BLaER1 treated with 17β-estradiol and CSF1 and Interleukin-3, amounts not matched to agents 10 nM and 100 nM (cell line): ENCODE measurements at regions not wholly inside any gene's neighbourhood (a gene's known extent, or its start where the extent isn't known, plus 50 kb on each side); places are given as distances from the start of the nearest gene placed in this dataset.

Experiments
- H3K27ac ChIP-seq, 11 experiments: shearing (Covaris generic); formaldehyde crosslinking; 2 replicates each; pipeline ENCODE4 v1.8.1; 2022
- H3K27me3 ChIP-seq, 11 experiments: shearing (Covaris generic); formaldehyde crosslinking; 2 replicates each; pipeline ENCODE4 v1.8.1; 2022
- H3K36me3 ChIP-seq, 11 experiments: shearing (Covaris generic); formaldehyde crosslinking; 2 replicates each; pipeline ENCODE4 v1.8.1; 2022
- H3K4me1 ChIP-seq, 10 experiments: shearing (Covaris generic); formaldehyde crosslinking; 2 replicates each; pipeline ENCODE4 v1.8.1; 2022
- H3K4me2 ChIP-seq, 11 experiments: shearing (Covaris generic); formaldehyde crosslinking; 2 replicates each; pipeline ENCODE4 v1.8.1; 2022
- H3K4me3 ChIP-seq, 10 experiments: shearing (Covaris generic); formaldehyde crosslinking; 2 replicates each; pipeline ENCODE4 v1.8.1; 2022
- H3K9ac ChIP-seq, 11 experiments: shearing (Covaris generic); formaldehyde crosslinking; 2 replicates each; pipeline ENCODE4 v1.8.1; 2022
- H3K9me3 ChIP-seq, 11 experiments: shearing (Covaris generic); formaldehyde crosslinking; replicated peaks in 1 of 11; 2 replicates each; pipeline ENCODE4 v1.8.1; 2022
- H4K20me1 ChIP-seq, 11 experiments: shearing (Covaris generic); formaldehyde crosslinking; 2 replicates each; pipeline ENCODE4 v1.8.1; 2022
- Cebpa-rat ChIP-seq, 11 experiments: shearing (Covaris generic); IDR thresholded peaks; 2 replicates each; pipeline ENCODE4 v1.8.1; 2022

DNA sequence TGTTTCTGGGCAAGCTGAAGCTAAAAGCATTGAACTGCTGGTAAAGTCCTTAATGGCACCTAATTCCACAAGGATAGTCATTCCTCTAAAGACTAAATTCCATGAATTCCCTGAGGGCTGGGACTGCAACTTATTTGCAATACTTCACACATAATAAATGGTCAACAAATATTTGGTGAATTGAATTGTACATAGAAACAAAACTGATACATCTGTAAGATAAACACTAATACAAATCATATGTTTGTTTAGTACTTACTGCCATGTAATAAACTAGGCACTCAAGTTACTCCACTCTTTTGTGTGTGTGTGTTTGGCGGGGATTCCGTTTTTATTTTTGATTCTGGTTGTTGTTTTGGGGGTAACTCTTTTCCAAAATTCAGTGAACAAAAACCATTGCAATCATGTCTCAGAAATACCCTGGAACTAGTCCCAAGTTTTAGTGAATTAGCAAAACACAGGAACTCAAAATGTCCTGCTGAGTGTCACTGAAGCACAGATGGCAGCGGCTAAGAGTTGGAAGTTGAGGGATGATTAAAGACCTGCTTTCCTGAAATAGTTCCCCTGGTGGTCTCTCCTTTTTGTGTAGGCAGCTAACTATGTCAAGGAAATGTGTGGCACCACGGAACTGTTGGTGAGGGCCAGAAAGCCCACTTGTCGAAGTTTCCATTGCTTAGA, 74.8 kb upstream of the SNRPB2 start:
- Histone ChIP-seq H4K20me1 (no peaks in the 10 kb centered on the region), H3K36me3 (no peaks in the 10 kb centered on the region), H3K9ac (no peak overlapping the region), H3K9me3 (peaks cover 0 to 14% (median 10%) of the 10 kb centered on the region in 11 experiments; a peak in 14 of 22 replicates), H3K4me2 (no peak overlapping the region), H3K4me1 (no peaks in the 10 kb centered on the region), H3K27ac (no peak overlapping the region), H3K4me3 (no peak overlapping the region), H3K27me3 (no peaks in the 10 kb centered on the region)
- TF ChIP-seq Cebpa-rat (IDR thresholded peaks at IDR 0.05): no peak

DNA sequence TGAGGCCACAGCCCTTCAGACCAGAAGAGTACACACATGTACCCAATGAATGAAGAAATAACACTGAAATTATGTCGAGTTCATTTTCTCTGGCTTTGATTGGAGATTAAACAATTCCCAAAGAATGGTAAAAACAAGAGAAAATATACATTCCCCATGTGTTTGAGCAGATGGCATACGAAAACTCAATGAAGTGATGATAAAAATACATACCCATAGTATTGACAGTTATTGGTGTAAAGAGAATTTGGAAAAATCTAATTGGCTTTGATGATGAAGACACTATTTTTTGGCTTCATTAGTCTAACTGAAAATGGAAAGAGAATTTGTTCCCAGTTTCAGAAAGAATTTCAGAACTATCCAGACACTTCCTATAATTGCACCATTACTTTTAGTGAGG, 76.6 kb upstream of the SNRPB2 start:
- Histone ChIP-seq H3K27me3 (no peaks in the 10 kb centered on the region), H3K9ac (no peak overlapping the region)

DNA sequence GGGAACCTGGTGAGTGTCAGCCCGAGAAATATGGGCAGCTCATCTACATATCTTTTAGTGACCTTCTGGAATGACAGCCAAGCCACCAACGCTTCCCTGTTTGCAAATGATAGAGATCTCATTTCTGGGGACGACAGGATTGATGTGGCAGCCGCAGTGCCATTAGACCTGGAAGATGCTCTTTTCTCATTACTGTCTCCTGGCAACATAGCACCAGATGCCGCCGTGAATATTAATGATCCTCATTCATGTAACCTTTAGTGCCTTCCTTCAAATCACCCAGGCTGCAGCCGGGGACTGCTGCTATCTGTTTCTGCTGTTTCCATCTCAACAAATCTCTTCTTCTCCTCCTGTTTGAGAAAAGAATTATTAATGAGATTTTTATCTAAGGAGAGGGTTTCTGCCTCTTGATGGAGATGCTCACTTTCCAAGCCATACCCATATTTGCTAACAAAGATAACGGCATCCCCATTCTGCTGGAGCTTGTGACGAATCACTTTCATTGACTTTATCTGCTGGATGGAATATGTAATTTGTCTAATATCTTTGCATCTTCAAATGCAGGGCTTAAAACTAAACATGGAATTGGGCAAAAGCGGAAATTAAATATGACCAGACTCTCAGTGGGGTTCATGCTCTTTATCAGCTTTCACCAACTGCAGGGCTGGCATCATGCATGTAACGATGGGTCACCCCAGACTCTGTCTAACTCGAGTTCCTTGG, 74.8 kb upstream of the KIF16B start:
- no peak overlapping the region for H3K4me3 ChIP-seq
- peaks cover 0 to 14% (median 0%) of the 10 kb centered on the region in 11 experiments; a peak in 4 of 22 replicates for H3K9me3 ChIP-seq
- H3K27ac ChIP-seq: no peak overlapping the region
- no peak for TF ChIP-seq Cebpa-rat (IDR thresholded peaks at IDR 0.05)
- no peaks in the 10 kb centered on the region for H4K20me1 ChIP-seq
- H3K4me1 ChIP-seq: no peaks in the 10 kb centered on the region
- H3K36me3 ChIP-seq: no peaks in the 10 kb centered on the region
- no peak overlapping the region for H3K4me2 ChIP-seq
- H3K9ac ChIP-seq: no peak overlapping the region
- no peaks in the 10 kb centered on the region for H3K27me3 ChIP-seq

More for the DNA sequence above, 76.6 kb upstream of the SNRPB2 start:
- Histone ChIP-seq H3K4me3 (no peak overlapping the region), H3K9me3 (peaks cover 0 to 13% (median 10%) of the 10 kb centered on the region in 11 experiments; a peak in 13 of 22 replicates), H3K4me1 (no peaks in the 10 kb centered on the region), H4K20me1 (no peaks in the 10 kb centered on the region), H3K36me3 (no peaks in the 10 kb centered on the region), H3K27ac (no peak overlapping the region), H3K4me2 (no peak overlapping the region)
- no peak for TF ChIP-seq Cebpa-rat (IDR thresholded peaks at IDR 0.05)

DNA sequence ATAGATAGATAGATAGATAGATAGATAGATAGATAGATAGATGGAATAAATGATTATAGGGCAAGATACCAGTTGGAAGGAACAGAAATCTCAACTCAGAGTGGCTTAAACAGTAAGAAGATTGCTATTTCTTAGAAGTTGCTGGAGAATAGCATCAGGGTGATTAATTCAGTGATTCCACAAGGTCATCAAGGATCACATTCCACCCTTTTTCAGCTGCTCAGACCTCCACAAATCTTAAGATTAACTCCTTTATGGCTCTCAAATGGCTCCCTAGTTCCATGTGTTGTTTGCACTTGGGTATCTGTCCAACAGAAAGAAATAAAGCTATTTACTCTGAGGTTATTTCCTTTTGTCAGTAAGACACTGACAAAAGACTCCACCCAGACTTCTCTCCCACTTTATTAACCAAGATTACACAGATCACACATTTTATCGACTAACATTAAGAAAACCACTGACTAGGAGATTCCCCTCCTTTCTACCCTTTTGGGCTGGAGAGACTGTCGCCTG, 68.3 kb upstream of the KIF16B start:
- no peak overlapping the region for H3K4me3 ChIP-seq
- no peaks in the 10 kb centered on the region for H3K36me3 ChIP-seq
- no peaks in the 10 kb centered on the region for H3K27me3 ChIP-seq
- no peaks in the 10 kb centered on the region for H4K20me1 ChIP-seq
- no peak for TF ChIP-seq Cebpa-rat (IDR thresholded peaks at IDR 0.05)
- peaks cover 0 to 14% (median 0%) of the 10 kb centered on the region in 11 experiments; a peak in 3 of 22 replicates for H3K9me3 ChIP-seq
- no peak overlapping the region for H3K9ac ChIP-seq
- no peak overlapping the region for H3K4me2 ChIP-seq
- H3K27ac ChIP-seq: no peak overlapping the region
- no peaks in the 10 kb centered on the region; a peak in 1 of 20 replicates for H3K4me1 ChIP-seq

DNA sequence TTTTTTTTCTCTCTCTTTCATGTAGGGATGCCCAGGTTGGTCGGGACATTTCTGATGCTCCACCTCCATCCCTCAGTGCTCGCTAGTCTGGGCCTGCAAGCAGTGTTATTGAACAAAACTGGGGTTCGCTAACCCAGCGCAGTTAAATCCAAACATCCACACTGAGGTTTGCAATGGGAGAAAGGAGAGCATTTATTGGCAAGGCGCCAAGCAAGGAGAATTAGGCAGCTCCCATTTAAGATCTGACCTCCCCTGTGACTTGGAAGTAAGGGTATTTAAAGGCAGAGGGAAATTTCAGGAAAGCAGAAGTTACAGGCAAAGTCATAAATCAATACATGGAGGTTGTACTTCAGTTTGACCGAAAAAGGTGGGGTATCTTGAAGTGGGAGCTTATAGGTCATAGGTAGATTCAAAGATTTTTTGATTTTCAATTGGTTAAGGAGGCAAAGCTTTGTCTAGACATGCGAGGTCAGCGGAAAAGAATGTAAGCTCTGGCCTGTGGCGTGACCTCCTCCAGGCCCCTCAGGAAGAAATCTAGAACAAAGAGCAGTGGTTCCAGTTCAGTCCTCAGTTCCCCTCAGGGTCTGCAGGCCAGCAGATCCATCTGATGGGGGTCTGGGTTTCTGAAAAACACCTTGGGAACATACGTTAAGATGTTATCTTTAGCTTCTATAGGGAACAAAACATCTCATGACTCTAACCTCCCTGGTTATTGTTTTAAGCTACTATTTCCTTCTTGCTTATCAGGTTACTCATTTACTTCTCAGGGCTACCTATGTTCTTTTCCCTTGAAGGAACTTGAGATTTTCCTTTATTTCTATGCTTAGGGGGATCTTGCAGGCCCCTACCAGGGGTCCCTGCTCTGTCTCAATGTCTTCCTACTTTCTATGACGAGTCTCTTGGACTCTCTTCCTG, 66.0 kb upstream of the KIF16B start:
- Histone ChIP-seq H3K27ac (no peak overlapping the region), H3K9me3 (no peaks in the 10 kb centered on the region), H3K4me1 (no peaks in the 10 kb centered on the region; a peak in 1 of 20 replicates), H3K36me3 (no peaks in the 10 kb centered on the region), H4K20me1 (no peaks in the 10 kb centered on the region), H3K27me3 (no peaks in the 10 kb centered on the region), H3K9ac (no peak overlapping the region), H3K4me3 (no peak overlapping the region), H3K4me2 (no peak overlapping the region)
- TF ChIP-seq Cebpa-rat (IDR thresholded peaks at IDR 0.05): no peak

DNA sequence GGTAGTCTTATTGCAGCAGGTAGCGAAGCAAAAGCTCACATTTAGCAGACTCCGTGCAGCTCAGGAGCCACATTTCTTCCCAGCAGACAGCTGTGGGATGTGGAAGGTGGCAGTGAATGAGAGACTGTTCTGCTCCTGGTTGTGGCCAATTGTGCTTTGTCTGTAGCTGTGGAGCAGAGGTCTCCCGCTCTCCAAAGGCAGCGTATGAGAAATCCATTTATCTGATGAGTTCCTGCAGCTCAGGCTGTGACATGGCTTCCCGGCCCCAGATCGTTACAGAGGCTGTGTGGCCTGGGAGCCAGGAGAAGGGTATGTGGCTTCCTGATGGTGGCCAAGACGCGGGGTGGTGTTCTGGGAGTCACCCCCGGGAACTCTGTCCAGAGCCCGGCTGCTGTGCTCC, 64.5 kb upstream of the KIF16B start:
- Histone ChIP-seq H3K4me3 (no peak overlapping the region), H3K36me3 (no peaks in the 10 kb centered on the region), H4K20me1 (no peaks in the 10 kb centered on the region), H3K27me3 (no peaks in the 10 kb centered on the region), H3K4me2 (no peak overlapping the region), H3K9ac (no peak overlapping the region), H3K4me1 (no peaks in the 10 kb centered on the region; a peak in 1 of 20 replicates), H3K27ac (no peak overlapping the region), H3K9me3 (peaks cover 0 to 9% (median 0%) of the 10 kb centered on the region in 11 experiments; a peak in 2 of 22 replicates)
- no peak for TF ChIP-seq Cebpa-rat (IDR thresholded peaks at IDR 0.05)

DNA sequence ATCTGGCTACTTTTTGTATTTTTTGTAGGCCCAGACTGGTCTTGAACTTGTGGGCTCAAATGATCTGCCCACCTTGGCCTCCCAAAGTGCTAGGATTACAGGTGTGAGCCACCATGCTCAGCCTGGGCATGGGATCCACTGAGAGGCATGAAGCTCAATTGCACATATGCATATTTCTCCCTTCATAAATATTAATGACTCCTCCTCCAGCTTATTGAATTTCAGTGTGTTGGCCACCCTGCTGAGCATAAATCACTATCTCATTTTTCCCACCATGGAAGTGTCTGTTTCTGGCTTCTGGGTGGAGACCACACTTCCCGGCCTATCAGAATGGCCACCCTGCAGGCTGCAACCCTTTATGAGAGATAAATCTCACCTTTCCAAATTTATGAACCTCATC, 53.6 kb upstream of the KIF16B start:
- peaks cover 0 to 30% (median 17%) of the 10 kb centered on the region in 11 experiments; a peak in 15 of 22 replicates for H3K9me3 ChIP-seq
- H4K20me1 ChIP-seq: no peaks in the 10 kb centered on the region
- H3K36me3 ChIP-seq: no peaks in the 10 kb centered on the region
- peaks cover 0 to 6% (median 0%) of the 10 kb centered on the region in 10 experiments; a peak in 2 of 20 replicates for H3K4me1 ChIP-seq
- no peak overlapping the region for H3K9ac ChIP-seq
- H3K27ac ChIP-seq: no peak overlapping the region
- H3K27me3 ChIP-seq: no peaks in the 10 kb centered on the region
- no peak overlapping the region for H3K4me3 ChIP-seq
- H3K4me2 ChIP-seq: no peak overlapping the region
- no peak for TF ChIP-seq Cebpa-rat (IDR thresholded peaks at IDR 0.05)

DNA sequence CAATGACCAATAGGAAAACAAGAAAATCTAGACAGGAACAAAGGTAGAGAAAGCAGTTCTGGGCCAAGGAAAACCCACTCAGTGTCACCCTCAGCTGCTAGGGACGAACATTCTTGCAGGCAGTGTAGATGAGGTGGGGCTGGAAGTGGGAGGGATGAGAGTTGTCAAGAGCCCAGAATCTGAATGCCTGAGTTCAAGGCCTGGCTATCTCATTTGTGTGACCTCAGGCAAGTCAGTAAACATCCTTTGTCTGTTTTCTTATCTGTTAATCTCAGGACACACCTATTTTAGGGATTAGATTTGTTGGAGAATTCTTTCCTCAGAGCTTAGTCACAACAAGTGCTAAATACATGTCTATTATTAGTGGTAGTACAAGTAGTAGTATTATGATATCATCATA, 50.9 kb upstream of the KIF16B start:
- TF ChIP-seq Cebpa-rat (IDR thresholded peaks at IDR 0.05): no peak
- no peaks in the 10 kb centered on the region for H4K20me1 ChIP-seq
- H3K4me2 ChIP-seq: no peak overlapping the region
- H3K9me3 ChIP-seq: peaks cover 0 to 30% (median 17%) of the 10 kb centered on the region in 11 experiments; a peak in 16 of 22 replicates
- H3K27me3 ChIP-seq: no peaks in the 10 kb centered on the region
- no peak overlapping the region for H3K4me3 ChIP-seq
- no peak overlapping the region for H3K9ac ChIP-seq
- H3K4me1 ChIP-seq: no peaks in the 10 kb centered on the region; a peak in 1 of 20 replicates
- H3K36me3 ChIP-seq: no peaks in the 10 kb centered on the region
- no peak overlapping the region for H3K27ac ChIP-seq
